HEK293T (cell line): ENCODE measurements at regions not wholly inside any gene's neighbourhood (a gene's known extent, or its start where the extent isn't known, plus 50 kb on each side); places are given as distances from the start of the nearest gene placed in this dataset.

Experiments
- CTCF ChIA-PET: fragments of 350-600 bp; formaldehyde crosslinking; extraction: SDS; loops from one replicate; lab custom pipeline; 2021; ENCODE audit warnings: antibody characterized with exemption, inconsistent platforms; lab: Yijun Ruan, JAX
- POLR2A ChIA-PET: fragments of 350-600 bp; formaldehyde crosslinking; extraction: SDS; loops from one replicate; lab custom pipeline; 2020; ENCODE audit warnings: antibody characterized with exemption, inconsistent platforms; lab: Yijun Ruan, JAX
- DNase-seq: peaks from one replicate; pipeline ENCODE4 v3.0.0; 2012; ENCODE audit warnings: mixed read lengths; ENCODE audit errors: extremely low spot score
- ARNT ChIP-seq: fragments of 450-650 bp; IDR thresholded peaks from 2 replicates; pipeline ENCODE4 v1.6.1; 2017; ENCODE audit warnings: mild to moderate bottlenecking
- BHLHE40 ChIP-seq: fragments of 450-650 bp; IDR thresholded peaks from 2 replicates; pipeline ENCODE4 v1.6.1; 2016; ENCODE audit warnings: mild to moderate bottlenecking, moderate library complexity, borderline replicate concordance
- CTBP1 ChIP-seq: fragments of 450-650 bp; IDR thresholded peaks from 2 replicates; pipeline ENCODE4 v1.6.1; 2016; ENCODE audit warnings: borderline replicate concordance
- ELF4 ChIP-seq: fragments of 450-650 bp; IDR thresholded peaks from 2 replicates; pipeline ENCODE4 v1.6.1; 2017; ENCODE audit warnings: antibody characterized with exemption
- FOXA1 ChIP-seq: fragments of 450-650 bp; IDR thresholded peaks from 2 replicates; pipeline ENCODE4 v1.6.1; 2016; ENCODE audit warnings: mild to moderate bottlenecking
- FOXK2 ChIP-seq: fragments of 450-650 bp; IDR thresholded peaks from 2 replicates; pipeline ENCODE4 v1.6.1; 2016; ENCODE audit warnings: mild to moderate bottlenecking
- FOXM1 ChIP-seq: fragments of 450-650 bp; IDR thresholded peaks from 2 replicates; pipeline ENCODE4 v1.6.1; 2017; ENCODE audit warnings: mild to moderate bottlenecking, borderline replicate concordance
- HDGF ChIP-seq: fragments of 450-650 bp; IDR thresholded peaks from 2 replicates; pipeline ENCODE4 v1.6.1; 2017; ENCODE audit warnings: antibody characterized with exemption, borderline replicate concordance
- L3MBTL2 ChIP-seq: fragments of 450-650 bp; conservative IDR thresholded peaks from 2 replicates; pipeline ENCODE4 v1.6.1; 2016; ENCODE audit warnings: mild to moderate bottlenecking
- LEF1 ChIP-seq: fragments of 450-650 bp; IDR thresholded peaks from 2 replicates; pipeline ENCODE4 v1.6.1; 2017; ENCODE audit warnings: mild to moderate bottlenecking, borderline replicate concordance
- NFRKB ChIP-seq: fragments of 450-650 bp; IDR thresholded peaks from 2 replicates; pipeline ENCODE4 v1.6.1; 2016; ENCODE audit warnings: mild to moderate bottlenecking, moderate library complexity
- PKNOX1 ChIP-seq: fragments of 450-650 bp; IDR thresholded peaks from 2 replicates; pipeline ENCODE4 v1.6.1; 2016
- SP1 ChIP-seq: fragments of 450-650 bp; IDR thresholded peaks from 2 replicates; pipeline ENCODE4 v1.6.1; 2017
- SUZ12 ChIP-seq: fragments of 450-650 bp; IDR thresholded peaks from 2 replicates; pipeline ENCODE4 v1.6.1; 2016; ENCODE audit warnings: mild to moderate bottlenecking
- TARDBP ChIP-seq: fragments of 450-650 bp; IDR thresholded peaks from 2 replicates; pipeline ENCODE4 v1.6.1; 2016
- ZNF384 ChIP-seq: fragments of 450-650 bp; IDR thresholded peaks from 2 replicates; pipeline ENCODE4 v1.6.1; 2016

GRCh38 chr10:44696496-44696895 lies 214.6 kb upstream of the TMEM72 start:
- ChIA-PET CTCF (interaction anchor here (1.0 kb wide), 1 partner anchor 19 kb away, joined by 3 read pairs; no protein-coding TSS in a partner anchor), POLR2A (no interaction called here)
- DNase-seq, result no peak
- no peak for TF ChIP-seq FOXM1
- TF ChIP-seq LEF1, result no peak
- TF ChIP-seq PKNOX1, result no peak
- no peak for TF ChIP-seq ARNT
- TF ChIP-seq NFRKB, result no peak
- TF ChIP-seq TARDBP, result no peak
- no peak for TF ChIP-seq BHLHE40
- TF ChIP-seq L3MBTL2, result no peak
- TF ChIP-seq FOXK2, result no peak
- no peak for TF ChIP-seq SUZ12
- no peak for TF ChIP-seq ELF4
- TF ChIP-seq HDGF, result no peak

- ChIA-PET CTCF (interaction anchor here (1.0 kb wide), 1 partner anchor 20 kb away, joined by 3 read pairs; no protein-coding TSS in a partner anchor), POLR2A (no interaction called here)
- no peak for TF ChIP-seq BHLHE40
- no peak for TF ChIP-seq FOXK2
- DNase-seq, result no peak
Observed at GRCh38 chr10:44697116-44697515, 214.0 kb upstream of the TMEM72 start.

GRCh38 chr10:44702531-44702930 lies 208.6 kb upstream of the TMEM72 start:
- TF ChIP-seq ELF4 (no peak), SP1 (no peak), CTBP1 (no peak), FOXA1 (no peak), ZNF384 (no peak), BHLHE40 (no peak), PKNOX1 (no peak), LEF1 (no peak), NFRKB (no peak)
- POLR2A ChIA-PET, result no interaction called here
- CTCF ChIA-PET, result no interaction called here
- no peak for DNase-seq

GRCh38 chr10:44703241-44704155 lies 207.6 kb upstream of the TMEM72 start:
- no peak for DNase-seq
- no peak for TF ChIP-seq FOXK2
- no peak for TF ChIP-seq ARNT
- TF ChIP-seq BHLHE40, result no peak
- no peak for TF ChIP-seq ELF4
- TF ChIP-seq LEF1, result no peak
- TF ChIP-seq SP1, result no peak
- no peak for TF ChIP-seq FOXA1
- TF ChIP-seq PKNOX1, result no peak
- no peak for TF ChIP-seq L3MBTL2
- TF ChIP-seq NFRKB, result no peak
- no peak for TF ChIP-seq HDGF
- no peak for TF ChIP-seq ZNF384
- no peak for TF ChIP-seq TARDBP
- TF ChIP-seq CTBP1, result no peak
- no peak for TF ChIP-seq FOXM1
- no peak for TF ChIP-seq SUZ12
- POLR2A ChIA-PET, result no interaction called here
- CTCF ChIA-PET, result no interaction called here

GRCh38 chr10:44704616-44705015 lies 206.5 kb upstream of the TMEM72 start:
- TF ChIP-seq NFRKB, result no peak
- no peak for TF ChIP-seq ZNF384
- TF ChIP-seq FOXA1, result no peak
- TF ChIP-seq PKNOX1, result no peak
- TF ChIP-seq TARDBP, result no peak
- TF ChIP-seq HDGF, result no peak
- TF ChIP-seq LEF1, result no peak
- TF ChIP-seq BHLHE40, result no peak
- TF ChIP-seq ELF4, result no peak
- no peak for TF ChIP-seq FOXK2
- TF ChIP-seq FOXM1, result no peak
- no peak for TF ChIP-seq CTBP1
- TF ChIP-seq SUZ12, result no peak
- no peak for TF ChIP-seq ARNT
- TF ChIP-seq SP1, result no peak
- TF ChIP-seq L3MBTL2, result no peak
- DNase-seq, result no peak
- POLR2A ChIA-PET, result no interaction called here
- CTCF ChIA-PET, result no interaction called here
